ENCODE measurements at regions not wholly inside any gene's neighbourhood (a gene's known extent, or its start where the extent isn't known, plus 50 kb on each side); places are given as distances from the start of the nearest gene placed in this dataset.

DNA sequence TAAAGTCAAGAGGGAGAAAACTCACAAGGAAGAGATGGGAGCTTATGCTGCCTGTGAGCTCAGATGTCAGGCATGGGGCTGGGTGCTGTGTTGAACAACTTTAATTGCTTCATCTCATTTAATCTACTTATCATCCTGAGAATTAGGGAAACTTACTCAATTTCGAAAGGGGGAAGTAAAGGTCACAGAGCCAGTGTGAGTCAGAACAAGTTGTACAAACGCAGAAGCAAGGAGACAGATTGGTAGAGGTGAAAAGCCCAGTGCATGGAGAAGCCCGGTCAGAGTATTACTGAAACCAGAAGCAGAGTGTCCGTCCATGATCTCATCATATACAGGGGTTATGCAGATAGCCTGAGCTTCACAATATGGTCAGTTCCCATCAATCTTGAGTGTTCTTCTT is 281.1 kb upstream of the POU3F3 start (continued):
- TF ChIP-seq, protein P1, sequence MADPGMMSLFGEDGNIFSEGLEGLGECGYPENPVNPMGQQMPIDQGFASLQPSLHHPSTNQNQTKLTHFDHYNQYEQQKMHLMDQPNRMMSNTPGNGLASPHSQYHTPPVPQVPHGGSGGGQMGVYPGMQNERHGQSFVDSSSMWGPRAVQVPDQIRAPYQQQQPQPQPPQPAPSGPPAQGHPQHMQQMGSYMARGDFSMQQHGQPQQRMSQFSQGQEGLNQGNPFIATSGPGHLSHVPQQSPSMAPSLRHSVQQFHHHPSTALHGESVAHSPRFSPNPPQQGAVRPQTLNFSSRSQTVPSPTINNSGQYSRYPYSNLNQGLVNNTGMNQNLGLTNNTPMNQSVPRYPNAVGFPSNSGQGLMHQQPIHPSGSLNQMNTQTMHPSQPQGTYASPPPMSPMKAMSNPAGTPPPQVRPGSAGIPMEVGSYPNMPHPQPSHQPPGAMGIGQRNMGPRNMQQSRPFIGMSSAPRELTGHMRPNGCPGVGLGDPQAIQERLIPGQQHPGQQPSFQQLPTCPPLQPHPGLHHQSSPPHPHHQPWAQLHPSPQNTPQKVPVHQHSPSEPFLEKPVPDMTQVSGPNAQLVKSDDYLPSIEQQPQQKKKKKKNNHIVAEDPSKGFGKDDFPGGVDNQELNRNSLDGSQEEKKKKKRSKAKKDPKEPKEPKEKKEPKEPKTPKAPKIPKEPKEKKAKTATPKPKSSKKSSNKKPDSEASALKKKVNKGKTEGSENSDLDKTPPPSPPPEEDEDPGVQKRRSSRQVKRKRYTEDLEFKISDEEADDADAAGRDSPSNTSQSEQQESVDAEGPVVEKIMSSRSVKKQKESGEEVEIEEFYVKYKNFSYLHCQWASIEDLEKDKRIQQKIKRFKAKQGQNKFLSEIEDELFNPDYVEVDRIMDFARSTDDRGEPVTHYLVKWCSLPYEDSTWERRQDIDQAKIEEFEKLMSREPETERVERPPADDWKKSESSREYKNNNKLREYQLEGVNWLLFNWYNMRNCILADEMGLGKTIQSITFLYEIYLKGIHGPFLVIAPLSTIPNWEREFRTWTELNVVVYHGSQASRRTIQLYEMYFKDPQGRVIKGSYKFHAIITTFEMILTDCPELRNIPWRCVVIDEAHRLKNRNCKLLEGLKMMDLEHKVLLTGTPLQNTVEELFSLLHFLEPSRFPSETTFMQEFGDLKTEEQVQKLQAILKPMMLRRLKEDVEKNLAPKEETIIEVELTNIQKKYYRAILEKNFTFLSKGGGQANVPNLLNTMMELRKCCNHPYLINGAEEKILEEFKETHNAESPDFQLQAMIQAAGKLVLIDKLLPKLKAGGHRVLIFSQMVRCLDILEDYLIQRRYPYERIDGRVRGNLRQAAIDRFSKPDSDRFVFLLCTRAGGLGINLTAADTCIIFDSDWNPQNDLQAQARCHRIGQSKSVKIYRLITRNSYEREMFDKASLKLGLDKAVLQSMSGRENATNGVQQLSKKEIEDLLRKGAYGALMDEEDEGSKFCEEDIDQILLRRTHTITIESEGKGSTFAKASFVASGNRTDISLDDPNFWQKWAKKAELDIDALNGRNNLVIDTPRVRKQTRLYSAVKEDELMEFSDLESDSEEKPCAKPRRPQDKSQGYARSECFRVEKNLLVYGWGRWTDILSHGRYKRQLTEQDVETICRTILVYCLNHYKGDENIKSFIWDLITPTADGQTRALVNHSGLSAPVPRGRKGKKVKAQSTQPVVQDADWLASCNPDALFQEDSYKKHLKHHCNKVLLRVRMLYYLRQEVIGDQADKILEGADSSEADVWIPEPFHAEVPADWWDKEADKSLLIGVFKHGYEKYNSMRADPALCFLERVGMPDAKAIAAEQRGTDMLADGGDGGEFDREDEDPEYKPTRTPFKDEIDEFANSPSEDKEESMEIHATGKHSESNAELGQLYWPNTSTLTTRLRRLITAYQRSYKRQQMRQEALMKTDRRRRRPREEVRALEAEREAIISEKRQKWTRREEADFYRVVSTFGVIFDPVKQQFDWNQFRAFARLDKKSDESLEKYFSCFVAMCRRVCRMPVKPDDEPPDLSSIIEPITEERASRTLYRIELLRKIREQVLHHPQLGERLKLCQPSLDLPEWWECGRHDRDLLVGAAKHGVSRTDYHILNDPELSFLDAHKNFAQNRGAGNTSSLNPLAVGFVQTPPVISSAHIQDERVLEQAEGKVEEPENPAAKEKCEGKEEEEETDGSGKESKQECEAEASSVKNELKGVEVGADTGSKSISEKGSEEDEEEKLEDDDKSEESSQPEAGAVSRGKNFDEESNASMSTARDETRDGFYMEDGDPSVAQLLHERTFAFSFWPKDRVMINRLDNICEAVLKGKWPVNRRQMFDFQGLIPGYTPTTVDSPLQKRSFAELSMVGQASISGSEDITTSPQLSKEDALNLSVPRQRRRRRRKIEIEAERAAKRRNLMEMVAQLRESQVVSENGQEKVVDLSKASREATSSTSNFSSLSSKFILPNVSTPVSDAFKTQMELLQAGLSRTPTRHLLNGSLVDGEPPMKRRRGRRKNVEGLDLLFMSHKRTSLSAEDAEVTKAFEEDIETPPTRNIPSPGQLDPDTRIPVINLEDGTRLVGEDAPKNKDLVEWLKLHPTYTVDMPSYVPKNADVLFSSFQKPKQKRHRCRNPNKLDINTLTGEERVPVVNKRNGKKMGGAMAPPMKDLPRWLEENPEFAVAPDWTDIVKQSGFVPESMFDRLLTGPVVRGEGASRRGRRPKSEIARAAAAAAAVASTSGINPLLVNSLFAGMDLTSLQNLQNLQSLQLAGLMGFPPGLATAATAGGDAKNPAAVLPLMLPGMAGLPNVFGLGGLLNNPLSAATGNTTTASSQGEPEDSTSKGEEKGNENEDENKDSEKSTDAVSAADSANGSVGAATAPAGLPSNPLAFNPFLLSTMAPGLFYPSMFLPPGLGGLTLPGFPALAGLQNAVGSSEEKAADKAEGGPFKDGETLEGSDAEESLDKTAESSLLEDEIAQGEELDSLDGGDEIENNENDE (IDR thresholded peaks at IDR 0.05; ENCODE audit: insufficient replicate concordance, low read length), result no peak
- TF ChIP-seq BCL11A (IDR thresholded peaks at IDR 0.05; ENCODE audit: low read depth in 2 of 2, low read length in 2 of 2), result no peak
- TF ChIP-seq SUZ12 (IDR thresholded peaks at IDR 0.05; ENCODE audit: low read length), result no peak
- TF ChIP-seq BACH1 (IDR thresholded peaks at IDR 0.05; ENCODE audit: low read length), result no peak
- TF ChIP-seq SP2 (IDR thresholded peaks at IDR 0.05; ENCODE audit: low read length), result no peak
- TF ChIP-seq CBX8 (IDR thresholded peaks at IDR 0.05; ENCODE audit: borderline replicate concordance, low read depth, low read length), result no peak
- TF ChIP-seq SAP30 (IDR thresholded peaks at IDR 0.05; ENCODE audit: insufficient read depth, insufficient replicate concordance, low read length), result no peak
- no peak for TF ChIP-seq POLR2AphosphoS5 (IDR thresholded peaks at IDR 0.05; ENCODE audit: low read depth, low read length)
- TF ChIP-seq GABPA (IDR thresholded peaks at IDR 0.05; ENCODE audit: borderline replicate concordance, insufficient read depth, low read length), result no peak

All from H1 (cell line).